Astrocyte (in vitro differentiated cells and primary cell): ENCODE measurements at regions not wholly inside any gene's neighbourhood (a gene's known extent, or its start where the extent isn't known, plus 50 kb on each side); places are given as distances from the start of the nearest gene placed in this dataset.

ENCODE experiments used
- DNase-seq: peaks from one replicate; pipeline ENCODE4 v3.0.0-alpha.2; 2010; ENCODE audit warnings: low read depth
- FAIRE-seq: peaks from 2 replicates; lab custom pipeline; 2011; peaks lifted over from hg19 to GRCh38; lab: Jason Lieb, UNC
- H2AFZ ChIP-seq: 2 replicates; pipeline ENCODE4 v1.6.0; 2012; ENCODE audit warnings: low read depth, low read length, inconsistent platforms
- H3K27ac ChIP-seq: 2 replicates; pipeline ENCODE4 v1.5.1; 2011; ENCODE audit warnings: low read depth, low read length, inconsistent platforms
- H3K27me3 ChIP-seq: 2 replicates; pipeline ENCODE4 v1.6.0; 2011; ENCODE audit warnings: low read length, inconsistent platforms; ENCODE audit not compliant: insufficient read depth
- H3K36me3 ChIP-seq: 2 replicates; pipeline ENCODE4 v1.5.1; 2011; ENCODE audit warnings: low read length, inconsistent platforms; ENCODE audit not compliant: insufficient read depth
- H3K4me1 ChIP-seq: 2 replicates; pipeline ENCODE4 v1.5.1; 2011; ENCODE audit warnings: low read length, inconsistent platforms; ENCODE audit not compliant: insufficient read depth
- H3K4me2 ChIP-seq: 2 replicates; pipeline ENCODE4 v1.6.0; 2012; ENCODE audit warnings: low read length, inconsistent platforms
- H3K4me3 ChIP-seq: 2 replicates; pipeline ENCODE4 v1.5.1; 2011; ENCODE audit warnings: low read depth, mild to moderate bottlenecking, low read length, inconsistent platforms; ENCODE audit not compliant: insufficient read depth
- H3K79me2 ChIP-seq: 2 replicates; pipeline ENCODE4 v1.6.0; 2012; ENCODE audit warnings: mild to moderate bottlenecking, low read length, inconsistent platforms; ENCODE audit not compliant: insufficient read depth
- H3K9ac ChIP-seq: 2 replicates; pipeline ENCODE4 v1.6.0; 2012; ENCODE audit warnings: mild to moderate bottlenecking, low read length, inconsistent platforms
- H3K9me3 ChIP-seq: 2 replicates; pipeline ENCODE4 v1.5.1; 2012; ENCODE audit warnings: low read depth, mild to moderate bottlenecking, low read length, inconsistent platforms; ENCODE audit not compliant: insufficient read depth
- H4K20me1 ChIP-seq: 2 replicates; pipeline ENCODE4 v1.6.0; 2012; ENCODE audit warnings: low read length, inconsistent platforms; ENCODE audit not compliant: insufficient read depth
- H3K27ac Mint-ChIP-seq: one replicate; pipeline ENCODE4 v1.8.0; 2021; ENCODE audit warnings: mild to moderate bottlenecking, mixed read lengths; ENCODE audit not compliant: unreplicated experiment
- H3K27me3 Mint-ChIP-seq: one replicate; pipeline ENCODE4 v1.8.0; 2021; ENCODE audit warnings: low read depth, mixed read lengths; ENCODE audit not compliant: unreplicated experiment
- H3K36me3 Mint-ChIP-seq: one replicate; pipeline ENCODE4 v1.8.0; 2021; ENCODE audit warnings: low read depth, mixed read lengths; ENCODE audit not compliant: unreplicated experiment
- H3K4me1 Mint-ChIP-seq: one replicate; pipeline ENCODE4 v1.8.0; 2021; ENCODE audit warnings: low read depth, mixed read lengths; ENCODE audit not compliant: unreplicated experiment
- H3K4me3 Mint-ChIP-seq: one replicate; pipeline ENCODE4 v1.8.0; 2021; ENCODE audit warnings: mild to moderate bottlenecking, moderate library complexity, mixed read lengths; ENCODE audit not compliant: unreplicated experiment
- H3K9me3 Mint-ChIP-seq: one replicate; pipeline ENCODE4 v1.8.0; 2021; ENCODE audit warnings: mild to moderate bottlenecking, mixed read lengths; ENCODE audit not compliant: unreplicated experiment
- CTCF ChIP-seq: IDR thresholded peaks from 2 replicates; pipeline ENCODE4 v1.5.1; 2011; ENCODE audit warnings: low read depth, mild to moderate bottlenecking, inconsistent platforms, low read length, moderate library complexity; ENCODE audit not compliant: insufficient read depth
- EZH2 ChIP-seq: IDR thresholded peaks from 2 replicates; pipeline ENCODE4 v1.6.1; 2012; ENCODE audit warnings: mild to moderate bottlenecking, low read length, inconsistent platforms; ENCODE audit not compliant: insufficient read depth

- H3K9me3 Mint-ChIP-seq, result peaks cover 2% of the 10 kb centered on the region
- H3K27ac Mint-ChIP-seq, result no peak overlapping the region
- Histone ChIP-seq H3K9ac (no peak overlapping the region), H2AFZ (no peak overlapping the region), H3K27ac (no peak overlapping the region), H4K20me1 (no peaks in the 10 kb centered on the region), H3K4me1 (no peaks in the 10 kb centered on the region), H3K4me3 (no peak overlapping the region), H3K79me2 (no peaks in the 10 kb centered on the region), H3K27me3 (no peaks in the 10 kb centered on the region), H3K4me2 (no peak overlapping the region), H3K36me3 (no peaks in the 10 kb centered on the region), H3K9me3 (no peaks in the 10 kb centered on the region)
- H3K4me1 Mint-ChIP-seq, result no peaks in the 10 kb centered on the region
- no peak for TF ChIP-seq EZH2
- no peak for TF ChIP-seq CTCF
- no peak overlapping the region for H3K4me3 Mint-ChIP-seq
- H3K36me3 Mint-ChIP-seq, result no peaks in the 10 kb centered on the region
- H3K27me3 Mint-ChIP-seq, result no peaks in the 10 kb centered on the region
- FAIRE-seq, result no peak
- DNase-seq, result no peak
Measured at GRCh38 chr5:131064669-131065371, 100.2 kb downstream of the HINT1 start.

GRCh38 chr5:131042021-131042789 lies 122.9 kb downstream of the HINT1 start:
- peaks cover 2% of the 10 kb centered on the region for H3K27me3 Mint-ChIP-seq
- DNase-seq, result no peak
- H3K4me1 Mint-ChIP-seq, result no peaks in the 10 kb centered on the region

More at GRCh38 chr5:131042021-131042789, 122.9 kb downstream of the HINT1 start:
- no peak overlapping the region for H3K4me2 ChIP-seq
- no peak overlapping the region for H2AFZ ChIP-seq
- no peak overlapping the region for H3K4me3 Mint-ChIP-seq
- no peak overlapping the region for H3K27ac ChIP-seq
- FAIRE-seq, result no peak
- H3K4me3 ChIP-seq, result no peak overlapping the region
- H3K36me3 Mint-ChIP-seq, result no peaks in the 10 kb centered on the region
- no peaks in the 10 kb centered on the region for H3K9me3 Mint-ChIP-seq
- H3K27ac Mint-ChIP-seq, result no peak overlapping the region
- H3K9ac ChIP-seq, result no peak overlapping the region
- TF ChIP-seq EZH2, result no peak
- no peak for TF ChIP-seq CTCF
- no peaks in the 10 kb centered on the region for H3K36me3 ChIP-seq
- no peaks in the 10 kb centered on the region for H4K20me1 ChIP-seq
- H3K9me3 ChIP-seq, result no peaks in the 10 kb centered on the region
- no peaks in the 10 kb centered on the region for H3K27me3 ChIP-seq
- H3K4me1 ChIP-seq, result no peaks in the 10 kb centered on the region
- H3K79me2 ChIP-seq, result no peaks in the 10 kb centered on the region
